GM13977 (cell line): ENCODE measurements at regions not wholly inside any gene's neighbourhood (a gene's known extent, or its start where the extent isn't known, plus 50 kb on each side); places are given as distances from the start of the nearest gene placed in this dataset.

Experiments used
- DNase-seq: peaks from one replicate; pipeline ENCODE4 v3.0.0; 2012; ENCODE audit warnings: low spot score
- in situ Hi-C: fragments of 300-500 bp; cut with MboI; formaldehyde crosslinking; loops from one replicate; pipeline ENCODE4 v1.12.0; 2022; ENCODE audit warnings: low sequenced_read_pairs, low pct_unique_long_range_greater_than_20kb, mixed read lengths, inconsistent platforms; ENCODE audit not compliant: unreplicated experiment
- TF ChIP-seq, protein P1 (sequence below): IDR thresholded peaks from 2 replicates; pipeline ENCODE4 v1.5.1; 2012; ENCODE audit warnings: mild to moderate bottlenecking, control low read depth; ENCODE audit not compliant: insufficient read depth; ENCODE audit errors: extremely low read depth, missing control alignments

DNA sequence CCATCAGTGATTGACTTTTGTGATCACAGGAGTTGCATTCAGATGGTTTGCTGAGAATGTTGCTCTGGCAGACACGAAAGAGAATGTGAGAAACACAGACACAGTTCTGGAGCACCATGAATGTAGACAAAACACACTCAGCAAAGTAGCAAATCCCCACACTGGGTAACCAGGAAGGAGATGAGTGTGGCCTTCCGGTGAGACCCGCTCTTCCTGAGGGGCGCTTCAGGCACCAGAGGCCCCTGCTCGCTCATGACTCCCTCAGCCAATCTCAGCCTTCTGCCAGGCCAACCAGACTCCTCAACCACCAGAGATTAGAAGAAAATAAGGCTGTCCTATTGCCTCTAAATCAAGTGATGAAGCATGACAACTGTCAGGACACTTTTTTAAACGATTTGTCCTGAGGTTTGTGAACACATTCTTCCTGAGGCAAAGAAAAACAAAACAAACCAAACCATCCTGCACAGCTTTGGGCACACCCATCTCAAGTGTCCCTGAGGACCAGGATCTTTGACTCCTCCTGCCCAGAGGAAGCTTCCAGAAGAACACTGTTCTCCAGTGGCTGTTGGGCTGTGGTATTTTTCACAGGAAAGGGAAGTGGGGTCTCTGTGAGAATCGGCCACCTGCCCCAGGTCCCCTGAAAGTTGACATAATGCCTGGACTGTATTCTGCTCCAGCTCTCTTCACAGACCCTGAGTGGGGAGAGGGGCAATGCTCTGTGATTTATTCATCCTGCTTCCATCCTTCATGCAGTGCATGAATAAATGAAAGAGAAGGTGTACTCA lies 152.8 kb downstream of the BCL11A start:
- TF ChIP-seq, protein P1, sequence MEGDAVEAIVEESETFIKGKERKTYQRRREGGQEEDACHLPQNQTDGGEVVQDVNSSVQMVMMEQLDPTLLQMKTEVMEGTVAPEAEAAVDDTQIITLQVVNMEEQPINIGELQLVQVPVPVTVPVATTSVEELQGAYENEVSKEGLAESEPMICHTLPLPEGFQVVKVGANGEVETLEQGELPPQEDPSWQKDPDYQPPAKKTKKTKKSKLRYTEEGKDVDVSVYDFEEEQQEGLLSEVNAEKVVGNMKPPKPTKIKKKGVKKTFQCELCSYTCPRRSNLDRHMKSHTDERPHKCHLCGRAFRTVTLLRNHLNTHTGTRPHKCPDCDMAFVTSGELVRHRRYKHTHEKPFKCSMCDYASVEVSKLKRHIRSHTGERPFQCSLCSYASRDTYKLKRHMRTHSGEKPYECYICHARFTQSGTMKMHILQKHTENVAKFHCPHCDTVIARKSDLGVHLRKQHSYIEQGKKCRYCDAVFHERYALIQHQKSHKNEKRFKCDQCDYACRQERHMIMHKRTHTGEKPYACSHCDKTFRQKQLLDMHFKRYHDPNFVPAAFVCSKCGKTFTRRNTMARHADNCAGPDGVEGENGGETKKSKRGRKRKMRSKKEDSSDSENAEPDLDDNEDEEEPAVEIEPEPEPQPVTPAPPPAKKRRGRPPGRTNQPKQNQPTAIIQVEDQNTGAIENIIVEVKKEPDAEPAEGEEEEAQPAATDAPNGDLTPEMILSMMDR, result no peak
- in situ Hi-C loops, result no loop called here
- no peak for DNase-seq

DNA sequence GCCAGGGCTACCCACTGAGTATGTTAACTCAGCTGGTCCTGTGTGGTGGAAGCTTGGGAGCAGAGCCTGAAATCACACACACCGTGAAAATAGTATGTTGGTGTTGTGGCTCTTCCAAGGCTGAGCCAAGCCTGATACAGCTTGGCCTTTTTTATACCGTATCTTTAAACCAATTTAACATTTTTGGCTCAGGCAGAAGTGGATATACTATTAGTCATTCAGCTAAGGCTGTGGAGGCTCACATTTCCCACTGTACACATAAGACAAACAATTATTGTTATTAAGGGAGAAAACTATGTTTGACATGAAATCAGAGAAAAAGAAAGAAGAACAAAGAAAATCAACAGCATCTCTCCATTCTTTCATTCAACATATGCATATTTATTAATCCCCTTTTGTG lies 159.0 kb downstream of the BCL11A start:
- no peak for DNase-seq
- TF ChIP-seq, protein P1, result no peak
- in situ Hi-C loops, result no loop called here

DNA sequence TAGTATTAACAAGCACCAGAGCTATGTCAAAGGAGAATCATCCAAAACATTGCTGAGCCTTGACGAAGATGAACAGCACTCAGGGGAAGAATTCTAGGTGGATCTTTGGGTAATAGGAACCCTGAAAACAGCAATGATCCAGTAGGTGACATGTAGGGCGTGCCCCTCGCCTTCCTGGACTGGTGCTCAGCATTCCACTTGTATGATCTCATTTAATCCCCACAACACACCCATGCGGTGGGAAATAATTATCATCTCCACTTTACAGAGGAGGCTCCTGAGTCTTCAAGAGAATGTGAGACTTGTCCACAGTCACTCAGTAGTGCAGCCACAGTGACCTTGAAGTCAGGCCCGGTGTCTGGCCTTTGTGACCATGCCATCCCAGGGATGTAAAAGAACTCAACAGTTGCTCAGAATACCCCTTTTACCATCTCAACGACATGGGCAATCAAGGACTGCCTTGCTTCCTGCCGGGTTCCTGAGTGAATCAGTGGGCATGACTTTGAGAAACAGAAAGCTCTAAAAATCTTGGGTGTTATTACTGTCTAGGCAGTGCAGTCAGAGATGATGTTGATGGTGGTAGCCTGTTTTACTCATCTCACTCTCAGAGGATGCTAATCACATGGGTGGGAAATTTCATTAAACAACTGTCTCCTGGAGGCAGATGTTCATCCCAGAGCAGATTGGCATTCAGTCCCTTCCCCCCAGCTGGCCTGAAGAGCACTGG lies 161.6 kb downstream of the BCL11A start:
- TF ChIP-seq, protein P1, result no peak

DNA sequence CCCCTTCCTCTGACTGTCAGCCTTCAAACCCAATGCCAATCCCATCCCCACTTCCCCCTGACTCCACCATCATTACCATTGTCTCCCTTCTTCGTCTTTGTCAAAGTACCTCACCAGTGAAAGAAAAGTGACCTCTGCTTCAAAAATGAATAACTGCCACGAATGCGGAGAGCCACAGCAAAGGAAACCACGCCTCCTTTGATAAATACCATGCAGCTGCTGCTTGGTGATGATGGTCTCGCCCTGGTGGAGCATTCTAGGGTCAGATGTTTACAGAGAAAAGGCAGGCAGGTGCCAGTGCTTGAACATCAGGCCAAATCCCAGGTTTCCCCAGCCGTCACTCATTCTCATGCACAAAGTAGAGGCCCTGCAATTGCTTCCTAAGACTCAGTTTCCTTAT lies 162.2 kb downstream of the BCL11A start:
- in situ Hi-C loops, result no loop called here
- TF ChIP-seq, protein P1, result no peak
- no peak for DNase-seq

More for the DNA sequence above, 161.6 kb downstream of the BCL11A start:
- no peak for DNase-seq
- in situ Hi-C loops, result no loop called here

DNA sequence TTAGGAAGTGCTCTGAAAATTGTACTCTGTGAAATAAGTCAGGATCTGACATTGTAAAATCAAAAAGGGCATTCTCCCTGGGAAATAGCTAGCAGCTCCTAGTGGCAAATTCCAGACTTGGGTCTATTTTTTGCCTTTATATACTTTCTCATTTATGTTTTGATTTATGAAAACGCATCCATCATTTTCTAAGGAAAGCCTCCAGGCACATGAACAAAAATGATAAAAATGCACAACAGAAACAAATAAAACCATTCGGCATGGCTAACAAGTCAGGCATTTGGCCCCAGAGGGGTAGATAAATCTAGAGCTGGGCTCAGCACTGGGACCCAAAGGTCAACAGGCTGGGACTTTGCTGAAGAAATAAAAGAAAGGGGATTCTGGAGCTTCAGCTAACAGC lies 167.0 kb downstream of the BCL11A start:
- TF ChIP-seq, protein P1, result no peak
- in situ Hi-C loops, result no loop called here
- DNase-seq, result no peak

DNA sequence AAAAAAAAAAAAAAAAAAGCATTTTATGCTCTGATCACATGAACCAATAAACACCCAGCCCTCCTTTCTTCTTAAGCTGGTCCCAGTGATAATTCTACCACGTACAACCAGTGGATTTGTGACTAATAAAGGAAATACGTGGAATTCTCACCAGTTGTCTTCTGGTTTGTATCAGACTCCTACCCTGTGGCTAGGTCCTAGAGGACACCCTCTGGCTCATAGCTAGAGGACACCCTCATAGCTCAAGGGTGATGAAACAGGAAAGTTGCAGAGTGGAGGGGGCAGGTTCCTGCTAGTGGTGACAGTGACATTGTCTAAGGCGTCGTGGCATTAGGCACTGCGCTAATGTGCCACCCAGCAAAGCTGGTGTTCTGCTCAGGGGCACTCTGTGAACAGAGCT lies 167.8 kb downstream of the BCL11A start:
- TF ChIP-seq, protein P1, result no peak
- in situ Hi-C loops, result no loop called here
- no peak for DNase-seq
